ENCODE measurements at regions not wholly inside any gene's neighbourhood (a gene's known extent, or its start where the extent isn't known, plus 50 kb on each side); places are given as distances from the start of the nearest gene placed in this dataset.

DNA sequence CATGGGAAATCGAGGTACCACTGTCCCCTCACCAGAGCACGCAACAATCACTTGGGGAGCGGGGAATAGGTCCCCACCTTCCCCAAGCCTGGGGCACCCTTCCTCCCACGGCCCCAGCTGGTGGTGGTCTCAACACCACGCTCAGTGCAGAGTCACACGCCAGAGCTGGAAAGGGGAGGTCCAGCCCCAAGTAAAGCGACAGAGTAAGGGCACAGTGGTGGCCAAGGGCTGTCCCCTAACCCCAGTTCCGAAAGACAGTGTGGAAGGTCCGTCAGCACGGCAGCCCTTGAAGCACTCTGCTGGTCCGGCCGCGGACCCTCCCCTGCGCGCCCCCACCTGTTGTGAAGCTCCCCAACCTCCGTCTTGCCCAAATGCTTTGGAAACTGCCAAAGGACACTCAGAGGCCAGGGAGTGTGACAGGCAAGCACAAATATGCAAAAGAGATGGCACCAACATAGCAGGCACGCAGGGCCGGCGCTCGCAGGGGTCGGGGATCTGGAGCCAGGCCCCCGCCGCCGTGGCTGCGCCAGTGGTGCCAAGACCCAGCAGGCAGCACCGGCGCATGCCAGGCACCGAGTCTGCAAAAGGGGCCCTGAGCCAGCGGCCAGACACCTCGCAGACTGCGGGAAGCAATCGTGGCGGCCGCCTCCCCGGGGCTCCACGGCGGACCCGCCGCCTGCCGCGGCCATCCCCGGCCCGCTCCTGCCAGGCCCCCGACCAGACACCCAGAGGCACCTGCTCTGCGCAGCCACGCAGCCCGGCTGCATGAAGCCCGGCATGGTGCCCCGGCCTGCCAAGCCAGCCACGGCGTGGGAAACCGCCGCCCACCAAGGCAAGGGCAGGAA, 51.6 kb upstream of the SRRM3 start:
- peak; percentile 10 for DNase-seq (ENCODE audit: low read depth, low spot score)
